Left lung (tissue), 4 donors: ENCODE measurements at regions not wholly inside any gene's neighbourhood (a gene's known extent, or its start where the extent isn't known, plus 50 kb on each side); places are given as distances from the start of the nearest gene placed in this dataset.

Experiments used
- ATAC-seq: fragments of 200-7000 bp; cut with Tn5 transposase; one replicate; pipeline ENCODE4 v1.9.1; 2020; ENCODE audit warnings: moderate library complexity
- DNase-seq, 4 donors: peaks; one replicate each; pipeline ENCODE4 v3.0.0-alpha.2; 2013 to 2020
- H3K27ac ChIP-seq, 2 donors: fragments of 200-600 bp; sonication (generic) in 1 of 2; one replicate each; pipeline versions ENCODE4 v1.5.0 to v1.8.0; 2020 to 2021
- H3K27me3 ChIP-seq, 2 donors: fragments of 200-600 bp; sonication (generic) in 1 of 2; one replicate each; pipeline versions ENCODE4 v1.5.0 to v1.8.0; 2020 to 2021
- H3K36me3 ChIP-seq, 2 donors: fragments of 200-600 bp; sonication (generic) in 1 of 2; one replicate each; pipeline versions ENCODE4 v1.5.0 to v1.8.0; 2020 to 2021
- H3K4me1 ChIP-seq, 2 donors: fragments of 200-600 bp; one replicate each; pipeline ENCODE4 v1.8.0; 2021
- H3K4me3 ChIP-seq, 2 donors: fragments of 200-600 bp; sonication (generic) in 1 of 2; one replicate each; pipeline versions ENCODE4 v1.5.0 to v1.8.0; 2020 to 2021; ENCODE audit warnings: mild to moderate bottlenecking in 1 of 2
- H3K9me3 ChIP-seq, 2 donors: fragments of 200-600 bp; sonication (generic) in 1 of 2; one replicate each; pipeline versions ENCODE4 v1.5.0 to v1.8.0; 2020 to 2021
- CTCF ChIP-seq, 2 donors: fragments of 200-600 bp; sonication (generic) in 1 of 2; IDR thresholded peaks; one replicate each; pipeline versions ENCODE4 v1.5.0 to v1.8.0; 2021; ENCODE audit warnings: antibody characterized with exemption in 2 of 2
- intact Hi-C, 2 donors: fragments of 100-400 bp; cut with DNase I; formaldehyde crosslinking; loops; one replicate each; pipeline versions ENCODE4 v1.11.2 to v1.14.2; 2022
- donor health status: DM: no; HTN: yes; CAD: no.
- donor health status: DM: no; HTN: no; CAD: no.

GRCh38 chr3:67723863-67724262 lies 69.5 kb upstream of the SUCLG2 start:
- intact Hi-C loops: no loop called here
- TF ChIP-seq CTCF (IDR thresholded peaks at IDR 0.05): no peak

GRCh38 chr3:67719333-67719732 lies 64.9 kb upstream of the SUCLG2 start:
- no peak for TF ChIP-seq CTCF (IDR thresholded peaks at IDR 0.05)
- no peaks in the 10 kb centered on the region for H3K36me3 ChIP-seq
- DNase-seq (no peak), ATAC-seq (no peak)
- H3K4me1 ChIP-seq: no peaks in the 10 kb centered on the region
- H3K27ac ChIP-seq: no peak overlapping the region
- intact Hi-C loops: no loop called here
- H3K4me3 ChIP-seq: no peak overlapping the region
- no peaks in the 10 kb centered on the region for H3K27me3 ChIP-seq
- H3K9me3 ChIP-seq: peaks cover 0 to 15% of the 10 kb centered on the region in 2 donors

More at GRCh38 chr3:67723863-67724262, 69.5 kb upstream of the SUCLG2 start:
- Histone ChIP-seq H3K4me1 (no peaks in the 10 kb centered on the region), H3K27ac (no peak overlapping the region), H3K27me3 (no peaks in the 10 kb centered on the region), H3K4me3 (no peak overlapping the region), H3K36me3 (no peaks in the 10 kb centered on the region), H3K9me3 (peaks cover 0 to 15% of the 10 kb centered on the region in 2 donors)
- no peak for DNase-seq
- ATAC-seq: no peak

GRCh38 chr3:67715971-67716370 lies 61.6 kb upstream of the SUCLG2 start:
- Histone ChIP-seq H3K27me3 (no peaks in the 10 kb centered on the region), H3K27ac (no peak overlapping the region), H3K4me1 (no peaks in the 10 kb centered on the region), H3K4me3 (no peak overlapping the region), H3K36me3 (no peaks in the 10 kb centered on the region), H3K9me3 (peaks cover 0 to 6% of the 10 kb centered on the region in 2 donors)
- ATAC-seq (no peak), DNase-seq (no peak)
- intact Hi-C loops: no loop called here
- no peak for TF ChIP-seq CTCF (IDR thresholded peaks at IDR 0.05)

DNA sequence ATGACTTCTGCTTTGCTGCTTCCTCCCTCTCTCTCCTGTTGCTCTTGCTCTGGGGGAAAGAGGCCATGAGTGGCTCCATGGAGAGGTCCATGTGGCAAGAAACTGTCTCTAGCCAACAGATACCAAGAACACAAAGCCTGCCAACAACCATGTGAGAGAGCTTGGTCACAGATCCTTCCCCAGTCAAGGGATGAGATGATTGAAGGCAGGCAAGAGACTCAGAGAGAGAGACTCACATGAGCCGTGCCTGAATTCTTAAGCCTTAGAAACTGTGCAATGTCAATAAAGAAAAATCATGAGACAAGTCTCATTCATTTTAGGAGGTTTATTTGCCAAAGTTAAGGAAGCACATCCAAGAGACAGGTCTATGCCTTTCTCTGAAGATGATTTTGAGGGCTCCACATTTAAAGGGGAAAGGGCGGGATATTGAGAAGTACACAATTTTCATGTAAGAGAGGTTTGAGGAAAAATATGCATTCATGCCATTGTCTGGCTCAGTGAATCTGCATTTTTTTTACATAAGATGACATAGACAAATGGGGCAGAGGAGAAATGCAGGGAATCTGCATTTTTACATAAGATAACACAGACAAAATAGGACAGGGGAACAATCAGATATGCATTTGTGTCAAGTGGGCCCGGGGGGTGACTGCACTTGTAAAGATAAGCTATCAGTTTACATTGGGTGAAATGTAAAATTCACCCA lies 59.5 kb upstream of the SUCLG2 start:
- Histone ChIP-seq H3K4me1 (no peaks in the 10 kb centered on the region), H3K36me3 (no peaks in the 10 kb centered on the region), H3K4me3 (no peak overlapping the region), H3K9me3 (no peaks in the 10 kb centered on the region), H3K27ac (no peak overlapping the region), H3K27me3 (no peaks in the 10 kb centered on the region)
- no peak for DNase-seq
- no peak for TF ChIP-seq CTCF (IDR thresholded peaks at IDR 0.05)
- intact Hi-C loops: no loop called here
- ATAC-seq: no peak

DNA sequence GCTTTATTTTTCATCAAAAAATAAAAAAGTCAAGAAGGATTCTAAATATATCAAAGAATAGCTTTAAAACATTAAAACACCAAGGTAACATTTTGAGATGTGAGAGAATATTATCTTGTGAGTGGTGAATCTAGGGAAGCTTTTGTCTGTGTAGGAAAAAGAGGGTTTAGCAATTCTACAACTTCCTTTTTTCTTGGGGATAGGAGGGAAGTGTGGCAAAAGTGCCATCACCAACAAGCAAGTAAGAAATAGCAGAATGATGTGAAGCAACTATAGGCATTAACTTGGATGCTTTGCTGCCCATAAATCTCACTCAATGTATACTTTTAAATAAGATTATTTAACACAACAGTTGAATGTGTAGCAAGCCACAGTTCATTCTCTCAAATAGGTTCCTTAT lies 57.8 kb upstream of the SUCLG2 start:
- Histone ChIP-seq H3K27ac (no peak overlapping the region), H3K9me3 (no peaks in the 10 kb centered on the region), H3K27me3 (no peaks in the 10 kb centered on the region), H3K4me3 (no peak overlapping the region), H3K4me1 (no peaks in the 10 kb centered on the region), H3K36me3 (no peaks in the 10 kb centered on the region)
- intact Hi-C loops: no loop called here
- DNase-seq (no peak), ATAC-seq (no peak)
- no peak for TF ChIP-seq CTCF (IDR thresholded peaks at IDR 0.05)
